ENCODE measurements at regions not wholly inside any gene's neighbourhood (a gene's known extent, or its start where the extent isn't known, plus 50 kb on each side); places are given as distances from the start of the nearest gene placed in this dataset.

DNA sequence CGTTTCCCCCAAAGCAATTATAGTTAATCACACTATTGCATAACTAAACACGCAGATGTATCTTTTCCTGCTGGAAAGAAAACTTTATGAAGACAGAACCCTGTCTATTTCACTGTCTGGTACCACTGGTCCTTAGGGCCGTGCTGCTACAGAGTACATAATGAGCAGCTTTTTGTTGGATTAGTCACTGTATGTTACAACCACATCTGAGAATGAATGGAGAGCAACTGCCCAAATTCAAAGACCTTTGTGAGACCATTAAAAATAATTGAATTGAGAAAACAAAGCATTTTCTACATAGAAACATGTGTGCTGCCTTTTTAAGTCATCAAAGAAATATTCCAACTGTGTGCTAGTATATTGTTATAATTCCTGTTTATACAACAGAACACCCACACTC, 111.3 kb upstream of the SORCS1 start:
- TF ChIP-seq, protein P1, sequence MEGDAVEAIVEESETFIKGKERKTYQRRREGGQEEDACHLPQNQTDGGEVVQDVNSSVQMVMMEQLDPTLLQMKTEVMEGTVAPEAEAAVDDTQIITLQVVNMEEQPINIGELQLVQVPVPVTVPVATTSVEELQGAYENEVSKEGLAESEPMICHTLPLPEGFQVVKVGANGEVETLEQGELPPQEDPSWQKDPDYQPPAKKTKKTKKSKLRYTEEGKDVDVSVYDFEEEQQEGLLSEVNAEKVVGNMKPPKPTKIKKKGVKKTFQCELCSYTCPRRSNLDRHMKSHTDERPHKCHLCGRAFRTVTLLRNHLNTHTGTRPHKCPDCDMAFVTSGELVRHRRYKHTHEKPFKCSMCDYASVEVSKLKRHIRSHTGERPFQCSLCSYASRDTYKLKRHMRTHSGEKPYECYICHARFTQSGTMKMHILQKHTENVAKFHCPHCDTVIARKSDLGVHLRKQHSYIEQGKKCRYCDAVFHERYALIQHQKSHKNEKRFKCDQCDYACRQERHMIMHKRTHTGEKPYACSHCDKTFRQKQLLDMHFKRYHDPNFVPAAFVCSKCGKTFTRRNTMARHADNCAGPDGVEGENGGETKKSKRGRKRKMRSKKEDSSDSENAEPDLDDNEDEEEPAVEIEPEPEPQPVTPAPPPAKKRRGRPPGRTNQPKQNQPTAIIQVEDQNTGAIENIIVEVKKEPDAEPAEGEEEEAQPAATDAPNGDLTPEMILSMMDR (IDR thresholded peaks at IDR 0.05 in 2 of 3, conservative IDR thresholded peaks at IDR 0.05 in 1 of 3; ENCODE audit: borderline replicate concordance in 1 of 3, insufficient read depth in 1 of 3, low read depth in 2 of 3, low read length in 2 of 3), result no peak
- no peak for TF ChIP-seq EZH2 (IDR thresholded peaks at IDR 0.05)
- no peak for TF ChIP-seq POLR2A (IDR thresholded peaks at IDR 0.05; ENCODE audit: borderline replicate concordance, extremely low read depth, insufficient read depth, insufficient read length)
- no peak for TF ChIP-seq JUND (IDR thresholded peaks at IDR 0.05)
- TF ChIP-seq ZNF274 (IDR thresholded peaks at IDR 0.05; ENCODE audit: low read depth, low read length), result no peak
- TF ChIP-seq POLR2AphosphoS5 (IDR thresholded peaks at IDR 0.05; ENCODE audit: low read depth, low read length), result no peak
- no peak for TF ChIP-seq RAD21 (IDR thresholded peaks at IDR 0.05; ENCODE audit: low read depth)
- TF ChIP-seq EGR1 (IDR thresholded peaks at IDR 0.05; ENCODE audit: low read depth), result no peak

Measured in HCT116 (cell line).